CD4-positive, alpha-beta T cell treated with Interleukin-6 for 4 hours (primary cell): ENCODE measurements at regions not wholly inside any gene's neighbourhood (a gene's known extent, or its start where the extent isn't known, plus 50 kb on each side); places are given as distances from the start of the nearest gene placed in this dataset.

ENCODE experiments used
- DNase-seq: peaks from one replicate; pipeline ENCODE4 v3.0.0-alpha.2; 2020; ENCODE audit warnings: mixed read lengths

- DNase-seq = no peak
These were observed 955.1 kb downstream of the BRD1 start for GRCh38 chr22:48872271-48873190.

- no peak for DNase-seq
These were observed 956.4 kb downstream of the BRD1 start for GRCh38 chr22:48871176-48871840.

GRCh38 chr22:48870436-48870835 is 957.2 kb downstream of the BRD1 start:
- no peak for DNase-seq

- DNase-seq = no peak
These were observed 957.9 kb downstream of the BRD1 start for GRCh38 chr22:48869788-48870187.

- no peak for DNase-seq
These were observed 958.5 kb downstream of the BRD1 start for GRCh38 chr22:48869161-48869560.

GRCh38 chr22:48868554-48868953 is 959.1 kb downstream of the BRD1 start:
- DNase-seq = no peak

GRCh38 chr22:48867891-48868290 is 959.8 kb downstream of the BRD1 start:
- no peak for DNase-seq

- no peak for DNase-seq
These were observed 960.6 kb downstream of the BRD1 start for GRCh38 chr22:48866906-48867681.

GRCh38 chr22:48864748-48865147 is 962.9 kb downstream of the BRD1 start:
- no peak for DNase-seq

GRCh38 chr22:48863965-48864528 is 963.6 kb downstream of the BRD1 start:
- no peak for DNase-seq

GRCh38 chr22:48860557-48860956 is 967.1 kb downstream of the BRD1 start:
- DNase-seq = no peak

- no peak for DNase-seq
These were observed 968.8 kb downstream of the BRD1 start for GRCh38 chr22:48858856-48859255.

- DNase-seq = no peak
These were observed 969.6 kb downstream of the BRD1 start for GRCh38 chr22:48858121-48858520.

- DNase-seq = no peak
These were observed 970.4 kb downstream of the BRD1 start for GRCh38 chr22:48857202-48857805.

- no peak for DNase-seq
These were observed 971.4 kb downstream of the BRD1 start for GRCh38 chr22:48856308-48856615.

GRCh38 chr22:48855593-48856307 is 971.9 kb downstream of the BRD1 start:
- no peak for DNase-seq

GRCh38 chr22:48855013-48855412 is 972.7 kb downstream of the BRD1 start:
- no peak for DNase-seq

- DNase-seq = no peak
These were observed 973.9 kb downstream of the BRD1 start for GRCh38 chr22:48853627-48854240.

- no peak for DNase-seq
These were observed 975.6 kb downstream of the BRD1 start for GRCh38 chr22:48851933-48852549.

GRCh38 chr22:48850658-48851287 is 976.9 kb downstream of the BRD1 start:
- no peak for DNase-seq
